DMS153 treated with DMSO at 0.1 percent for 48 hours (cell line): ENCODE measurements at regions not wholly inside any gene's neighbourhood (a gene's known extent, or its start where the extent isn't known, plus 50 kb on each side); places are given as distances from the start of the nearest gene placed in this dataset.
"Not testable (repeated sequence)": the region's sequence is repeated elsewhere in the genome, so short reads cannot be mapped to it uniquely, and the experiment has no call there.

ENCODE experiments used
- DNase-seq: peaks from one replicate; lab custom pipeline; 2025; ENCODE audit not compliant: unreplicated experiment; lab: John Stamatoyannopoulos, UW

DNA sequence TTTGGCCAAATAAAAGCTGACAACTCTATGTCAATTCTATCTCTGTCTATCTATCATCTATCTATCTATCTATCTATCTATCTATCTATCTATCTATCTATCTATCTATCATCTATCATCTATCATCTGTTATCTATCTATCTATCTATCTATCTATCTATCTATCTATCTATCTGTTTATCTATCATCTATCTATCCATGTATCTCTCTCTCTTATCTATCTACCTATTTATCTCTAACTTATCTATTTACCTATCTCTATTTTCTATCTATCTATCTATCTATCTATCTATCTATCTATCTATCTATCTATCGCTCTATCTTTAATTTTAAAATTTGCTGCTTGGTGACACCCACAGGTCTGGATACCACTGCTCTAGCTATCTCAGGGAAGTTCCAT, 271.1 kb downstream of the VRK1 start:
- not testable (repeated sequence) for DNase-seq

DNA sequence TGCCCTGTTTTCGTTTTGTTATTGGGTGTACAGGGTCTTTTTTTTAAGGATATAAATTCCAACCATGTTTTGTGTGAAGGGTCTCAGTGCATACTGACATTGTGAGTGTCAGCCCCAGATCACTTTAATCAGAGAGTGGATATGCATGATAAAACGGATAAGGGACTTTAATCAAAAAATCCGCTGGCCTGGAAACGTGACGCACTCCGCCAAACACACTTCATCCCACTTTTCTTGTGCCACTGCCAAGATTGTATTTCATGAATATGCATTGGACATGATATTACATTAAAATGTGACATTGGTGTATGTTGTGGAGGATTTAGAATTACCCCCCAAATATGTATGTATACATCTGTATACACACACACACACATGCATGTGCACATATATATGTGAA, 273.1 kb downstream of the VRK1 start:
- DNase-seq, result no peak

DNA sequence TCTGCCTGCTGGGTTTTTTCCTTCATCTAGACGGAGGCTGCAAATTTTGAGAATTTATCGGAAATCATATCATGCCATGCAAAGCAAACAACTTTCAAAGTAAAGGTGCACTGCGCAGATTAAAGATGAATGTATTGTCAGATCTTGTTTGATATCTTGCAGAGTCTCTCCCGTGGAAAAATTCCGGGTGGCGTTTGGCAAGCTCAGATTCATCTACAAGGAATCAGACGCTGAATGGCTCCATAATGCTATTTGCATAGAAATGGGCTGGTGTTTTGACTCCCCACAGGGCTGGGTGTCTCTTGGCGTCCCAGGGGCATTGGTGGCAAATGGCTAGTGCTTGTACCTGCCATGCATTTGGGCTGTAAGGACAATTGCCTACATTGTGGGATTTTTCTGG, 274.0 kb downstream of the VRK1 start:
- no peak for DNase-seq

DNA sequence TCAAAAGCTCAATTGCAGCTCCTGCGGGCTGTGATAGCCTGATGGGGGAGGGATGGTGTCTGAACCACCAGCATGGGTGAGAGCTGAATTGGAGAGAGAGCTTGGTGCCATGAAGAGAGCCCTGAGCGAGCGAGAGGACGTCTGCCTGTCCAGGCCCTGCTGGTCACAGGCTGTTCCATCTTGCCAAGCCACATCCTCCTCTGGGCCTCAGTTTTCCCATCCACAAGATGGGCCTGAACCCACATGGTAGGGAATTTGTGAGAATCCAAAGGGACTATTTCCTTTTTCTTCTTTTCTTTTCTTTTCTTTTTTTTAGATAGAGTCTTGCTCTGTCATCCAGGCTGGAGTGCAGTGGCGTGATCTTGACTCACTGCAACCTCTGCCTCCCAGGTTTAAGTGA, 276.4 kb downstream of the VRK1 start:
- DNase-seq, result no peak

DNA sequence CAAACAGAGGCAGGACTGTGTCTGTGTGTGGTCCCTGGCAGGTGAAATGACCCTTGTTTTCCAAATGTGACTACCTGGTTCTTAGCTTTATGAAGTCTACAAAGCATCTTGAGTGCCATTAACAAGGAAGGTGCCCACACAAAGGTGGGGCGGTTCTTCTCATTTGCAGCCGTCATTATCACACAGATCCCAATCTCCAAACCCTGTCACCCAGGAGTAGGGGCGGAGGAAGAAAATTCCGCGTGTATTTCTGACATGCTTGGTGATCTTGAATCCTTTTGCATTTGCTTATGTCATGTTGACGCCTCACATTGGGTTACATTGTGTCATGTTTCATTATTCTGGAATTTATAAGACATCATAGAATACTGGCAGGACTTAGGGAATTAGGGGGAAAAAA, 277.3 kb downstream of the VRK1 start:
- DNase-seq, result no peak

DNA sequence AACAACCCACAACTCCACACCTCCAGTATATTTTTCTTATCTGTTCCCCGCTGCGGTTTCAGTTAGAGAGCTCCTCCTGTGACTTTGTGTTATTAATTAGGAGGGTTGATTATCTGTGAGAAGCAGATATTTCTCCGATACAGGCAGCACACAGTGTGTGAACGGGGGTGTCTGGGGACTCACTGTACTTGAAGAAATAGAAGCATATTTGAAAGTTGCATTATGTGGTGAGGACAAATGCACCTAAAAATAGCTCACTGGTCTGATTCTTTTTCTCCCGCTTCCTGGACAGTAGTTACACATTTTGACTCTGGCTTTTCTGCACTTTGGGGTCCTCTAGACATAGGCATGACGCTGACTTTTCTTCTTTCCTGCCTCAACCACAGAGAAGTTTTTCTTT, 277.7 kb downstream of the VRK1 start:
- DNase-seq, result no peak

DNA sequence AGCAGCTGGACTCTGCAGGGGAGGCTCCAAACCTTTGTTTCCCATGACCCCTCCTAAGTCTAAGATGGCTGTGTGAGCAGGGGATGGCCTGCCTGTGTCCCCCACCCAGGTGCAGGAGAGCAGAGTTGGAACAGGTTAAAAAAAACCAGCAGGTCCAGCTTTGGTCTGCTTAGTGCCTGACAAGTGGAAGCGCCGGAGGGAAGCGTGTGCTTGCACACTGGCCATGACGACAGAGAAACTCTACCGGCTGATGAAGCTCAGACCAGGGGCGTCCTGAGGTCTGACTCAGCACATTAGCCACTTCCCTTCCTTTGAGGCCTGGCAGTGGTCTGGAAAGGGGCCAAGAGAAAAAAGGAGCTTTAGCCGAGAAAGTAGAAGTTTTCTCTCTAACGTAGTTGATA, 280.1 kb downstream of the VRK1 start:
- DNase-seq, result no peak

DNA sequence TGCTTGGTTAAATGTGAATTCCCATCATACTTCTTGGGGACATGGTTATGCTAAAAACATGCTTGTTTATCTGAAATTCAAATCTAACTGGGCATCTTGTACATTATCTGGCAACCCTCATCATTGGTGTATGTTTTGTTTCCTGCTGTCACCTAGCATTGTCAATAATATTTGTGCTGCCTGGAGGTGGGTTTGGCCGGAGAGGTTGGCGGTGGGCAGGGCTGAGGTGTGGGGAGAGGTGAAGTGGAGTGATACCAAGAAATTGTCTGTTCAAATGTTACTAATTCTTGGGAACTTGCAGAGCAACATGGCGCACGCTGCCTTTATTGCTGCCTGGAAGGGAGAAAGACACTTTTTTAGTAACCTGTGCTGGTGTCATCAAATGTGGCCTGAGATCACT, 280.5 kb downstream of the VRK1 start:
- no peak for DNase-seq

DNA sequence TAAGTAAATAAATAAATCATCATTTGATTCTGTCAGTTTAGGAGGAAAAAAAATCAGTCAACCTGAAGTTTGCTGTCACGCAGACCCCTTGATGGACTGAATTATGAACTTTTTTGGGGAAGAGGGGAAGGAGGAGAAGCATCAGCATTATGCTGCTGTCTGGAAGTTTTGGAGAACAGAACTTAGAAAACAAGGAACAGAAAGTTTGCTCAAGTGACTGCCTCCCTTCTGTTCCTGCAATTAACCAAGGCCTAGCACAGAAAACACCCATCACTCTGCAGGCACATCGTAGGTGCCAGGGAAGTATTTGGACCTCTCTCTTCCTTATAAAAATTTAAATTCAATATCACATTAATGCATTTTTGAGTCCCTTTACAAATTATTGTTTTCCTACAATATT, 283.8 kb downstream of the VRK1 start:
- no peak for DNase-seq

DNA sequence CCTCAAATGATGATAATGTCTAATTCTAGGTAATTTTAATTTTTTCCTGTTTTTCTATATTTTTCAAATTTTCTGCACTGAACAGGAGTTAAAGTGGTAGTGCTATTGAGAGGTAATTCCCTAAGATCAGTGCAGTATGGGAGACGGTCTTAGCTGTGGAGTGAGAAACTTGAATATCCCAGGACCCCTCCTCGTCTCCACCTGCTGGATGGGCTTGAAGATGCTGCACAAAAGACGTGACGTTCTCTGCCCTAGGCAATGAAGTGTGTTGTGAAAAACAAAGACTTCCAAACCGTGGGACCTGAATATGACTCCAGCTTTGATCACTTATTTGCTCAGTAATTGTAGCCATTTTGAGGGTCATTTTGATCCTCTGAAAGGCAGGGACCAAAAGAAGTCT, 298.1 kb downstream of the VRK1 start:
- DNase-seq, result no peak

DNA sequence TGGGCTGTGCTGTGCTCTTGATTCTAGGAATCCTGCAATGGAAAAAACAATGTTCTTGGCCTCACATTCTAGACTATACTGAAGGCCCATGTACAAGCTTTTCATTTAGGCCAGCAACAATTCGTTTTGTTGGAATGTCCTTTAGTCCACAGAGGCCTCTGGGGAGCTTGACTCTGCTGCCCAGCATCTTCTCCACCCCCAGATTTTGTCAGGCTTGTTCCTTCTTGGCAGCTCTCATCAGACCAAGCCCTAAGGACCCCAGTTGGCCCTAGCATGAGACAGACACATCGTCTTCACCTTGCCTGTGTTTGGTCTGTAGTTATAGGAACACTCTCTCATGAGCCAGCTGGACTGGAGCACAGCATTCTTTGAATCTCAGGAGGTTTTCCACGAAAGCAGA, 300.1 kb downstream of the VRK1 start:
- no peak for DNase-seq

DNA sequence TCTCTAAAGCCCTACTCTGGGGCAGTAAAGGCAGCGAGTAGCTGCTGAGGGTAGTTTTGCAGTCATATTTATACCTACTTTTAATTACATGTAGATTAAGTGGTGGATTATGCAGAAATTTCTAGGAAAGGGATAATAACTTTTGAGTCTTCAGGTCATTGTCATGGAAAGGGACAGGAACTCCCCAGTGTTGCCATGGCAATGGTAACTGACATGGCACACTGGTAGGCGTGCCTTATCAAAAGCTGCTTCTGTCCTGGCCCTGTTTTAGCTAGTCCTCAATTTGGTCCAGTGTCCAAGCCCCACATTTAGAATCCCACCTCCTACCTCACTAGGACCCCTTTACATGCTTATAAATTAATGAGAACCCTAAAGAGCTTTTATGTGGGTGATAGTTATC, 303.1 kb downstream of the VRK1 start:
- no peak for DNase-seq

DNA sequence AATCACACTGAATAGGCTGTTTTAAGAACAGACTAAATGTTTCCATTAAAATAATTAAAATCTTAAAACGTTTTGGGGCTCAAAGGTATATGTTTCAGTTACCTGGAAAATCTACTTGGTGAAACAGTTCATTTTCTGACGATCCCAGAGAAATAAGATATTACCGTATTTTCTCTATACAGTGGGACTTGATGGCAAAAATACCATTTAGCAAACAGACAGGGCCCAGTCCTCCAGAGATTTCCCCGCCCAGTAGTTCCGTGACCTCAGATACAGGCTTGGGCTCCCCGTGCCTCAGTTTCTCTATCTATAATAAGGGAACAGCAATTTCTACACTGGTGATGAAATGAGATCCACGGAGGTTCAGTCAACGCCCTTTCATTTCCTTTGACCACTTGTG, 304.4 kb downstream of the VRK1 start:
- DNase-seq, result no peak

DNA sequence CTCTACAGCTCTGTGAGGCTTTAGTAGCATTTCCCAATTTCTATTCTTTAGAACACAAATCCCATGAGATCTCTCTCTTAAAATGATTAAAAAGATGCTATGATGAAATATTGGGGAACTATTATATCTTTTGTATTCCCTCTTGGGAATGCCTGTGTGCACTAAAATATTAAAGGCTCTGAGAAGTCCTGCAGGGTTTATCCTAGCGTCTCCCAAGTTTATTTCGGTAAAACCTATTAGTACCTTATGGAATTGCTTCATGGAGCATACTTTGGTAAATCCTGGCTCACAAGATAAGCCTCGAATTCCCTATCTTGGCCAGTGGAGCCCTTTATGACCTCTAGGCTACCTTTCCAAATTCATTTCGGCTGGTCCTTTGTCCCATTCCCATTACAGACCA, 306.8 kb downstream of the VRK1 start:
- DNase-seq, result no peak

DNA sequence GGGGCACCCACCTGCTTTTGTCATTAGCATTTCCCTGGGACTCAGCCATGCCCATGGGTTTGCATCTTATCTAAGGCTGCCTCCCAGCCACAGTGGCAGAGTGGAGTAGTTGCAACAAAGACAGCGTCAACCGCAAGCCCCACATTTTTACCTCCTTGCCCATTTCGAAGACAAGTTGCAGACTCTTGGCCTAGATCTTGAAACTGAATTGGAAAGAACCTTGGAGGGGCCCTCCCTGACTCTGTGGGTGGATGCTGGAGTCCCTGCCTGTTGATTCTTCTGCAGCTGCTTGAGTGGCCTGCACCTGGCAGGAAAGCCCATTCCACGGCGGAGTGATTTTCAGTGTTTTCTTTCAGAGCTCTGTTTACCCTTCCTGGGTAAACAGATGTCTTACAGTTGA, 309.0 kb downstream of the VRK1 start:
- DNase-seq, result no peak

DNA sequence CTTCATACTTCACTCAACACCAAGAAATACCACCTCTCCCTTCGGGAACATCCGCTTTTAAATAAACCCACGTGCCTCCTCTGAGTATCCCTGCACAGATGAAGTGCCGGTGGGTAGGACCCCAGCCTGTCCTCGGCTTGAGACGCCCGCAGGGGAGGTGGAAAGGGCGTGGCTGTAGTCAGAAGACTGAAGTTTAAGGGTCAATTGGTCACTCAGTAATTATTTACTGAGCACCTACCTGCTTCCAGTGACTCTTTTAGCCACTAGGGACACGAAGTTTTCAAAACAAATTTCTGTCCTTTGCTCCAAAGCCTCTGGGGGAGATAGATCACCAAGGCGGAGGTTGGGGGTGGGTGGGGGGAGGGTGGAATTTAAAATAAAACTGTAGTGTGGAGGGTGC, 309.4 kb downstream of the VRK1 start:
- DNase-seq, result no peak

DNA sequence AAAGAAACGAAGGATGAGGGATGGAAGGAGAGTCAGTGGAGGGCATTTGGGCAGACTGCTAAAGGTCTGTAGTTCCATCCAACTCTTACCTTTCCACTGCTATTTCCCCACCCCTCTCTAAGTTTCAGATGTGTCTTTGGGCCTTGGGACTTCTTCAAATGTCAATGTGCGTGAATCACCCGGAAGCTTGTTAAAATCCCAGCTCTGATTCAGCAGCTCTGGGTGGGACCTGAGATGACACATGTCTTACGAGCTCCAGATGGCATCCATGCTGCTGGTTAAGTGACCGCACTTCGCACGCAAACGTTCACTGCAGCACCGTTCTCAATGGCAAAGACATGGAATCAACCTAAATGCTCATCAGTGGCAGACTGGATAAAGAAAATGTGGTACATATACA, 309.9 kb downstream of the VRK1 start:
- no peak for DNase-seq

DNA sequence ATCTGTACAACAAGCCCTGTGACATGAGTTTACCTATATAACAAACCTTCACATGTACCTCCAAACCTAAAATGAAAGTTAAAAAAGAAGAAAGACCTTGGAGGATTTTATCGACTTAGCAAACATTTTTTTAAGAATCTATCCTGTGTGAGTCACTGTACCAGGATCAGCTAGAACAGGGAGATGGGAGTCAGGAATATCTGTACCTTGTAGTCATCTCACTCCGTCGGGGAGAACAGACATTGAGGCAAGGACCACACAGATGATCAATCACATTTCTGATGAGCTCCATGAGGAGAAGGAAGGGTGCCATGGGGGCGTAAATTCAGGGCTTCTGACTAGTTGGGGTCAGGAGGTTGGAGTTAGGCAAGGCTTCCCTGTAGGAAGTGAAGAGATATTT, 310.6 kb downstream of the VRK1 start:
- DNase-seq, result no peak

DNA sequence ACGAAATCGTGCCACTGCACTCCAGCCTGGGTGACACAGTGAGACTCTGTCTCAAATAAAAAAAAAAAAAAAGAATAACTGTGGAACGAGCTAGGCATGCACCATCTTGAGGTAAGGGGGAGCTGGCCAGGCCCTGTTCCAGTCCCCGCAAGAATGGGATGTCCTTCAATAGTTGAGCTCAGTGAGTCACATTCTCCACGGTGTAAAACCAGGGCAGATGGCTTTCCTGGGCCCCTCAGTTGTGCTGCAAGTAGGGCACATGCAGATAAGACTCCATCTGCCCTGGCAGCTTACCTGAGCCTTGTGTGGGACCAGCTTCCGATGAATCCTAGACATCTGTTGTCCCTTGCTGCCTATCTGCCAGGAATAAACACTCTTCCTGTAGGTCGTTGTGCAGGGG, 312.1 kb downstream of the VRK1 start:
- no peak for DNase-seq

DNA sequence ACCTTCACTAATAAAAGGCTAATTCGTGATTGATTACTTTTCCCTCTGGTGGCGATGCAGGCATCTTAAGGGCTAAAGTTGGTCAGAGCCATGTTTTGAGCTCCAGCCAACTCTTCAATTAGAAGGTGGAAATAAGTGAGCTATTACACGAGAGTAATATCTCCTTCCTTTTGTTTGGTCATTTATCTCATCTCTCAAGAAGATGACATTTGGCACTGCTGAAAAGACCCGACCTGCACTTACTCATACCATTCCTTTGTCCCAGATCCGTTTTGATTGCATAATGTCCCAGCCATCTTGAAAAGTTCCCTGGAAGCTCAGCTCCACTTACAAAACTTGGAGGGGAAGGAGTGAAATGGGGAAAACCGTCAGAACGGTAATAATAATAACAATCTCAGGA, 316.2 kb downstream of the VRK1 start:
- DNase-seq, result no peak

DNA sequence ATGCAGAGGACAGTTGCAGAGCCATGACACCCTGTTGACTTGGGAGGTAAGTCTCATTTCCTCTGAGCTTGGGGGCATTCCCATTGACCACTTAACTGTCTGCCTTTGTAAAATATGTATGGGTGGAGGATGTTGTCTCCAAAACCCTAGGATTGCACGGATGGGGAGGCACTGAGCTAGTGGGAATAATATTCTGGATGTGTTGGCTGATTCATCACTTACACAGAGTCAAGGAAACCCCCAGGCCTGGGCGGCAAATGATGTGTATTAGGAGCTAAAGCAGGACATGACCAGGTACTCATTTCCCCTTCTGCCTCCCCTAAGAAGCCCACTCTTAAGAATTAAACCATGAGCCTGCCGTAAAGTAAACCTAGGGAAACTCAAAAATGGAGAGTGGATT, 319.4 kb downstream of the VRK1 start:
- DNase-seq, result no peak

DNA sequence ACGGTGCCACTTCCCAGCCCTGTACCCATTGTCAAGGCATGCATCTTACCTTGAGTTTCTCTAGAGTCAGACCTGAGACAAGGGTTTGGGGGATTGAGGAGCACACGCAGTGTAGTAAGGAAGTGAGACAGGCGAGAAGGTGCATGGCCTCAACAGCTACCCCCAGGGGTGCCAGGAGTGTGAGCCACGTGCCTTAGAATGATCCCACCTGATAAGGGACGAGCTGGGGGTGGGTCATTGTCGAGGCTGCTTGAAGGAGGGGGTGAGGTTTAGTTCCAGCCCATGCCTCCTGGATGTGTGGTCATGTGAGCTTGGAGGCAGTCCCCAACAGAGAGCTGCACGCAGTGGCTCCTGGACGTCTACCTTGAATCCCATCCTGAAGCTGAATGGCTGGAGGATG, 320.5 kb downstream of the VRK1 start:
- no peak for DNase-seq

DNA sequence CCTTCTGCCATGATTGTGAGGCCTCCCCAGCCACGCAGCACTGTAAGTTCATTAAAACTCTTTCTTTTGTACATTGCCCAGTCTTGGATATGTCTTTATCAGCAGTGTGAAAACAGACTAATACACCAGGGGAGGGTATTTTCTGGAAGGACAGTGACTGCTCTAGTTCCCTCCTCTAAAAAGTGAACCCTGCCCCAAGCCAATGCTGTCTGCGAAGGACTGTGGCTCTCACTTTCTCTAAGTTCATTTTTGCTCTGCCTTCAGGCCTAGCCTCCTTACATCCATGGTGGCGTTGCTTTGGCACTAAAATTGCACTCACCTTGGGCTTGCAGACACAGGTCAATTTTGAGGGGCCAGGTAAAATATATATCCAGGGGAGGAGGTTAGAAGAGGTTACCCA, 323.0 kb downstream of the VRK1 start:
- DNase-seq, result no peak

DNA sequence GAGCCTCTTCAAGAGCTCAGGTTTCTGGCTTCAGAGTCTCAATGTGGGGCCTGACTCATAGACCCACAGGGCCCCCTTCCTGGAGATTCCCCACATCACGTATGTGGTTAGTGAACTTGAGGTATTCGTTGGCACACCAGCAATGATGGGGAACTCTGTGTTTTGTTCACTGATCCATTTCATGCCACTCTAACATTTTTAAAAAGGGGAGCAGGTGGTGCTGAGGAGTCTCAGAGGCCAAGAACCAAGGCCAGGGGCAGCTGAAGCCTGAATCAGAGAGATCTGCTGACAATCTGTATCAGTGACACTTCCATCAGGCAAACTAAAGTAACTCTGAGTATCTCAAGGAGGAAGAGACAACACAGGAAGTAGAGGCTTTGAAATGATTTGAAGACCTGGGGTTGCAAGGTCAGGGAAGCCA, 323.4 kb downstream of the VRK1 start:
- DNase-seq, result no peak
